ENCODE measurements at regions not wholly inside any gene's neighbourhood (a gene's known extent, or its start where the extent isn't known, plus 50 kb on each side); places are given as distances from the start of the nearest gene placed in this dataset.

DNA sequence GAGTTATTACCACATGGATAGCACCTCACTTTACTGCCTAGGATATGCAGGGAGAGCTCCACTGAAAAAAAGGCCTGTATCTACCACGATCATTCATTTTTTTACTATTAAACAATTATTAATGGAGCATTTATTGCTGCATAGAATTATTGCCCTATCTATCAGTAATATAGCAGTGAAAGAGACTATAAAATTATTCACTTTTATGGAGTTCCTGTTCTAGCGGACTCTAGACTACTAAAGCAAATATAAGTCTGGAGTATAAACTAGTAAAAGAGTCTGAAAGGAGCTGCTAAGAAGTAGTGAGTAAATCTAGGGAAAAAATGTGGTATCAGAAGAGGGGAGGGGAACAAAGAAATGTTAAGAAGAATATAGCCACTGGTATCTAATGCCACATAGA, 150.4 kb upstream of the CYLC2 start:
- TF ChIP-seq, protein P1, sequence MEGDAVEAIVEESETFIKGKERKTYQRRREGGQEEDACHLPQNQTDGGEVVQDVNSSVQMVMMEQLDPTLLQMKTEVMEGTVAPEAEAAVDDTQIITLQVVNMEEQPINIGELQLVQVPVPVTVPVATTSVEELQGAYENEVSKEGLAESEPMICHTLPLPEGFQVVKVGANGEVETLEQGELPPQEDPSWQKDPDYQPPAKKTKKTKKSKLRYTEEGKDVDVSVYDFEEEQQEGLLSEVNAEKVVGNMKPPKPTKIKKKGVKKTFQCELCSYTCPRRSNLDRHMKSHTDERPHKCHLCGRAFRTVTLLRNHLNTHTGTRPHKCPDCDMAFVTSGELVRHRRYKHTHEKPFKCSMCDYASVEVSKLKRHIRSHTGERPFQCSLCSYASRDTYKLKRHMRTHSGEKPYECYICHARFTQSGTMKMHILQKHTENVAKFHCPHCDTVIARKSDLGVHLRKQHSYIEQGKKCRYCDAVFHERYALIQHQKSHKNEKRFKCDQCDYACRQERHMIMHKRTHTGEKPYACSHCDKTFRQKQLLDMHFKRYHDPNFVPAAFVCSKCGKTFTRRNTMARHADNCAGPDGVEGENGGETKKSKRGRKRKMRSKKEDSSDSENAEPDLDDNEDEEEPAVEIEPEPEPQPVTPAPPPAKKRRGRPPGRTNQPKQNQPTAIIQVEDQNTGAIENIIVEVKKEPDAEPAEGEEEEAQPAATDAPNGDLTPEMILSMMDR (IDR thresholded peaks at IDR 0.05; ENCODE audit: control extremely low read depth in 1 of 3, insufficient read depth in 1 of 3, low read depth in 1 of 3, low read length in 3 of 3), result no peak
- TF ChIP-seq TAF1 (IDR thresholded peaks at IDR 0.05; ENCODE audit: low read depth, low read length), result no peak
- TF ChIP-seq CREB1 (IDR thresholded peaks at IDR 0.05), result no peak
- no peak for TF ChIP-seq BCL11A (IDR thresholded peaks at IDR 0.05; ENCODE audit: low read depth in 2 of 2, low read length in 2 of 2)
- no peak for TF ChIP-seq RFX5 (IDR thresholded peaks at IDR 0.05; ENCODE audit: borderline replicate concordance, low read depth, low read length)
- TF ChIP-seq YY1 (IDR thresholded peaks at IDR 0.05; ENCODE audit: low read depth, low read length), result no peak
- TF ChIP-seq POLR2A (IDR thresholded peaks at IDR 0.05; ENCODE audit: control extremely low read depth in 1 of 2, low read depth in 2 of 2, low read length in 2 of 2), result no peak
- TF ChIP-seq TCF12 (IDR thresholded peaks at IDR 0.05; ENCODE audit: low read depth, low read length), result no peak
- TF ChIP-seq RAD21 (IDR thresholded peaks at IDR 0.05 in 1 of 2, conservative IDR thresholded peaks at IDR 0.05 in 1 of 2; ENCODE audit: low read depth in 2 of 2, low read length in 2 of 2), result no peak

All from H1 (cell line).